Right lobe of liver (tissue), 4 donors: ENCODE measurements at regions not wholly inside any gene's neighbourhood (a gene's known extent, or its start where the extent isn't known, plus 50 kb on each side); places are given as distances from the start of the nearest gene placed in this dataset.

Source experiments
- POLR2A ChIP-seq: fragments of 450-650 bp; IDR thresholded peaks from one replicate; pipeline ENCODE4 v1.6.1; 2017; ENCODE audit warnings: antibody characterized with exemption, mild to moderate bottlenecking
- TF ChIP-seq, protein P1 (sequence below), 4 donors: fragments of 200-600 bp in 3 of 4; fragments of 450-650 bp in 1 of 4; IDR thresholded peaks; one replicate each; pipeline versions ENCODE4 v1.5.1 to v1.8.0; 2016 to 2022; ENCODE audit warnings: antibody characterized with exemption in 4 of 4, mild to moderate bottlenecking in 2 of 4
- donor health status: DM: no; HTN: no; CAD: no.
- donor health status: DM: no; HTN: no; CAD: no.
- donor health status: DM: no; HTN: yes; CAD: no.

- TF ChIP-seq, protein P1, sequence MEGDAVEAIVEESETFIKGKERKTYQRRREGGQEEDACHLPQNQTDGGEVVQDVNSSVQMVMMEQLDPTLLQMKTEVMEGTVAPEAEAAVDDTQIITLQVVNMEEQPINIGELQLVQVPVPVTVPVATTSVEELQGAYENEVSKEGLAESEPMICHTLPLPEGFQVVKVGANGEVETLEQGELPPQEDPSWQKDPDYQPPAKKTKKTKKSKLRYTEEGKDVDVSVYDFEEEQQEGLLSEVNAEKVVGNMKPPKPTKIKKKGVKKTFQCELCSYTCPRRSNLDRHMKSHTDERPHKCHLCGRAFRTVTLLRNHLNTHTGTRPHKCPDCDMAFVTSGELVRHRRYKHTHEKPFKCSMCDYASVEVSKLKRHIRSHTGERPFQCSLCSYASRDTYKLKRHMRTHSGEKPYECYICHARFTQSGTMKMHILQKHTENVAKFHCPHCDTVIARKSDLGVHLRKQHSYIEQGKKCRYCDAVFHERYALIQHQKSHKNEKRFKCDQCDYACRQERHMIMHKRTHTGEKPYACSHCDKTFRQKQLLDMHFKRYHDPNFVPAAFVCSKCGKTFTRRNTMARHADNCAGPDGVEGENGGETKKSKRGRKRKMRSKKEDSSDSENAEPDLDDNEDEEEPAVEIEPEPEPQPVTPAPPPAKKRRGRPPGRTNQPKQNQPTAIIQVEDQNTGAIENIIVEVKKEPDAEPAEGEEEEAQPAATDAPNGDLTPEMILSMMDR (IDR thresholded peaks at IDR 0.05) = no peak
- TF ChIP-seq POLR2A = no peak
Observed at GRCh38 chr4:135497563-135498152, 1296.1 kb upstream of the PABPC4L start.
